Activated B cell treated with CpG ODN at 0.5 μM for 24 hours (primary cell): ENCODE measurements at regions not wholly inside any gene's neighbourhood (a gene's known extent, or its start where the extent isn't known, plus 50 kb on each side); places are given as distances from the start of the nearest gene placed in this dataset.

Source experiments
- ATAC-seq: fragments of 200-7000 bp; cut with Tn5 transposase; one replicate; pipeline ENCODE4 v1.10.0; 2021; ENCODE audit warnings: low read depth, mild to moderate bottlenecking, moderate library complexity
- CTCF ChIA-PET: fragments of 350-600 bp; sonication (Branson Sonifier 250); formaldehyde crosslinking; loops from one replicate; lab custom pipeline; 2021; ENCODE audit warnings: antibody characterized with exemption; lab: Charles Lee
- POLR2A ChIA-PET: fragments of 350-600 bp; sonication (Branson Sonifier 250); formaldehyde crosslinking; loops from one replicate; lab custom pipeline; 2021; ENCODE audit warnings: antibody characterized with exemption; lab: Charles Lee
- DNase-seq: peaks from one replicate; pipeline ENCODE4 v3.0.0; 2022
- H3K27ac Mint-ChIP-seq: one replicate; pipeline ENCODE4 v1.8.0; 2020; ENCODE audit warnings: mixed read lengths
- H3K27me3 Mint-ChIP-seq: one replicate; pipeline ENCODE4 v1.8.0; 2021; ENCODE audit warnings: mixed read lengths
- H3K36me3 Mint-ChIP-seq: one replicate; pipeline ENCODE4 v1.8.0; 2021; ENCODE audit warnings: low read depth, mixed read lengths
- H3K4me1 Mint-ChIP-seq: one replicate; pipeline ENCODE4 v1.8.0; 2021; ENCODE audit warnings: mixed read lengths
- H3K4me3 Mint-ChIP-seq: one replicate; pipeline ENCODE4 v1.8.0; 2020; ENCODE audit warnings: mild to moderate bottlenecking, mixed read lengths
- H3K9me3 Mint-ChIP-seq: one replicate; pipeline ENCODE4 v1.8.0; 2020; ENCODE audit warnings: mixed read lengths
- intact Hi-C: fragments of 100-400 bp; cut with micrococcal nuclease; formaldehyde crosslinking; loops from one replicate; pipeline ENCODE4 v1.15.1; 2024
- TF ChIP-seq, protein P1 (sequence below): fragments of 200-600 bp; IDR thresholded peaks from one replicate; pipeline ENCODE4 v1.8.0; 2022; ENCODE audit warnings: antibody characterized with exemption, mild to moderate bottlenecking

DNA sequence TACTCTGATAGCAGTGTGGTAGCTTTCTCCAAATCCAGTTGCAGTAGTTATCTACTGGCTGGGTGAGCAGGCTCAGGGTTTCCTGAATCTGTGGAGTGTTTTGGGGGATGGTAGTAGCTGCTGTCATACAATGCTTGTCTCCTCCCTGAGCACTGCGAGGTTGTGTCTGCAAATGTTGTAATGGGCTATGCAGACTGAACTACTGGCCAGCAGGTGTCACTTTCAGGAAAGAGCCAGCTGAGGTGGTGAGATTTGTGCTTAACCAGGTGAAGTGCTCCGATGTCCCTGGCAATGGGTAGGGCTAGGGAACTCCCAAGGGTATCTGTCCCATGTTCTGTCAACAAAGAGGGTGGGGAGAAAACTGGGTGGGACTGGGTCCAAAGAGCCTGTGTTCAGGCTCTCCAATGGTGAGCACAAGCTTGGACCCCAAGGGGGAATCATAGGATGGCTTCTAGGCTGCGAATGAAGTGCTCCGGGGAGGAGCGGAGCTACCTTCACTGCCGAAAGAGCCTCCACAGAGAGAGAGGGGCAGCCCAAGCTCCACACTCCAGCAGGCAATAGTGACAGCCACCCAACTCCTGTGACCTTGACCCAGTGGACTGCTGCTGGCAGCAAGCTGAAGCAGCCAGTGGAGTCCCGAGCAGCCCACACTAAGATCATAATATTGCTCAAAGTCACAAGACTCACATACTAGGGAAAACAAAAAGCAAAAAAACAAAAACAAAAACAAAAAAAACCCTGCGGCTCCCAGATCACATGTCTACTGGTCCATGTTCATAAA lies 1324.0 kb upstream of the USP15 start:
- no peak overlapping the region for H3K4me3 Mint-ChIP-seq
- H3K27me3 Mint-ChIP-seq, result no peaks in the 10 kb centered on the region
- H3K4me1 Mint-ChIP-seq, result no peaks in the 10 kb centered on the region
- peaks cover 19% of the 10 kb centered on the region for H3K9me3 Mint-ChIP-seq
- ChIA-PET POLR2A (no interaction called here), CTCF (no interaction called here)
- DNase-seq (no peak), ATAC-seq (no peak)
- no peak overlapping the region for H3K27ac Mint-ChIP-seq
- intact Hi-C loops, result no loop called here
- H3K36me3 Mint-ChIP-seq, result no peaks in the 10 kb centered on the region
- TF ChIP-seq, protein P1, sequence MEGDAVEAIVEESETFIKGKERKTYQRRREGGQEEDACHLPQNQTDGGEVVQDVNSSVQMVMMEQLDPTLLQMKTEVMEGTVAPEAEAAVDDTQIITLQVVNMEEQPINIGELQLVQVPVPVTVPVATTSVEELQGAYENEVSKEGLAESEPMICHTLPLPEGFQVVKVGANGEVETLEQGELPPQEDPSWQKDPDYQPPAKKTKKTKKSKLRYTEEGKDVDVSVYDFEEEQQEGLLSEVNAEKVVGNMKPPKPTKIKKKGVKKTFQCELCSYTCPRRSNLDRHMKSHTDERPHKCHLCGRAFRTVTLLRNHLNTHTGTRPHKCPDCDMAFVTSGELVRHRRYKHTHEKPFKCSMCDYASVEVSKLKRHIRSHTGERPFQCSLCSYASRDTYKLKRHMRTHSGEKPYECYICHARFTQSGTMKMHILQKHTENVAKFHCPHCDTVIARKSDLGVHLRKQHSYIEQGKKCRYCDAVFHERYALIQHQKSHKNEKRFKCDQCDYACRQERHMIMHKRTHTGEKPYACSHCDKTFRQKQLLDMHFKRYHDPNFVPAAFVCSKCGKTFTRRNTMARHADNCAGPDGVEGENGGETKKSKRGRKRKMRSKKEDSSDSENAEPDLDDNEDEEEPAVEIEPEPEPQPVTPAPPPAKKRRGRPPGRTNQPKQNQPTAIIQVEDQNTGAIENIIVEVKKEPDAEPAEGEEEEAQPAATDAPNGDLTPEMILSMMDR, result no peak

DNA sequence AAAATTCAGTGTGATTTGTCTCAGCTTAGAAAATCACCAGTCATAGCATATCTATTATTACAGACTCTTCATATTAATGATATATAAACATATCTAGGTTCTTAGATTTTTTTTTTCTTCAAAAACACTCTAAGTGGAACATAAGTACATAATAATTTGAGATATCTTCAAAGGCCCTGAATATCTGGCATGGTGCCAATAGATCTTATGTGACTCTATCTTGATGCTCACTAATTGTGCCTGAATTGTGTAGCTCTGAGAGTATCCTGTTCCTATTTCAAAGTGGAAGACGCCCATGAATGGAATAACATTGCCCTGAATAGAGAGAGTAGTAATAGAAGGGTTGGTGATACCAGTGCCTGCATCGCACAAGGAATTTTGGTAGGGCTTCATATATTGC lies 1312.7 kb upstream of the USP15 start:
- Mint-ChIP-seq H3K4me1 (no peaks in the 10 kb centered on the region), H3K27ac (no peak overlapping the region), H3K36me3 (no peaks in the 10 kb centered on the region), H3K27me3 (no peaks in the 10 kb centered on the region), H3K9me3 (peaks cover 3% of the 10 kb centered on the region), H3K4me3 (no peak overlapping the region)
- ChIA-PET POLR2A (no interaction called here), CTCF (no interaction called here)
- ATAC-seq (no peak), DNase-seq (no peak)
- TF ChIP-seq, protein P1, result no peak
- intact Hi-C loops, result no loop called here

DNA sequence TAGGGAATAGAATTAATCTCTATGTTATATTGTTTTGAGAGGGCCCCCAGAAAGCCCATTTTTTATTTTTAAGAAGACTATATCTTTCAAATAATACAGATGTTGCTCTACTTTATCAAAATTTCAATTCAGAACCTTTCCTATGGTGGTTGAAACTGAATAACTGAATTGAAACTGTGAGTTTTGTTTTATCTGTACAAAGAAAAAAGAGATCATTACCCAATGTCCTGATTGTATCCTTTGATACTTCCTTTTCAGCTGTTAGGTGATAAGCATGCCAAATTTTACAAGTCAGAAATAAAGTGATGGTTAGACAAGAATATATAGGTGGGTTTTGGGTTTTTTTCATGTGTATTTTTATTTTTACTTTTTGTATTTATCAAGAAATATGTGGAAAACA lies 1293.1 kb upstream of the USP15 start:
- H3K9me3 Mint-ChIP-seq, result peaks cover 13% of the 10 kb centered on the region
- ChIA-PET CTCF (no interaction called here), POLR2A (no interaction called here)
- H3K4me1 Mint-ChIP-seq, result no peaks in the 10 kb centered on the region
- TF ChIP-seq, protein P1, result no peak
- no peak overlapping the region for H3K27ac Mint-ChIP-seq
- no peak overlapping the region for H3K4me3 Mint-ChIP-seq
- no peaks in the 10 kb centered on the region for H3K36me3 Mint-ChIP-seq
- H3K27me3 Mint-ChIP-seq, result no peaks in the 10 kb centered on the region
- no peak for DNase-seq
- intact Hi-C loops, result no loop called here
- ATAC-seq, result no peak

DNA sequence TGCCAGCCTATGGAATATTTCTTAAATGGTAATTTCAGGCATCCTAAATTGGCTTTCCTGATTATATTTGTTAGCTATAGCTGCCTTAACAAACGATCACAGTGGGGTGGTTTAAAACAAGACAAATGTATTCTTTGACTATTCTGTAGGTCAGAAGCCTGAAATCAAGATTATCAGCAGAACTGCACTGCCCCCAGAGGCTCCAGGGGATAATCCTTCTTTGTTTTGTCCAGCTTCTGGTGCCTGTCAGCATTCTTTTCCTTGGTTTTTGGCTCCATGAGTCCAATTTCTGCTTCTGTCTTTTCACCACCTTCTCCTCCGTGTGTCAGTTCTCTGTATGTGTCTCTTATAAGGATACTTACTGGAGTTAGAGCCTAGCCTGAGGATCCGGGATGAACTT lies 1282.2 kb upstream of the USP15 start:
- ATAC-seq (no peak), DNase-seq (no peak)
- intact Hi-C loops, result no loop called here
- Mint-ChIP-seq H3K27ac (no peak overlapping the region), H3K4me1 (no peaks in the 10 kb centered on the region), H3K9me3 (peaks cover 5% of the 10 kb centered on the region), H3K27me3 (no peaks in the 10 kb centered on the region), H3K36me3 (no peaks in the 10 kb centered on the region), H3K4me3 (no peak overlapping the region)
- CTCF ChIA-PET, result no interaction called here
- TF ChIP-seq, protein P1, result no peak
- POLR2A ChIA-PET, result no interaction called here

DNA sequence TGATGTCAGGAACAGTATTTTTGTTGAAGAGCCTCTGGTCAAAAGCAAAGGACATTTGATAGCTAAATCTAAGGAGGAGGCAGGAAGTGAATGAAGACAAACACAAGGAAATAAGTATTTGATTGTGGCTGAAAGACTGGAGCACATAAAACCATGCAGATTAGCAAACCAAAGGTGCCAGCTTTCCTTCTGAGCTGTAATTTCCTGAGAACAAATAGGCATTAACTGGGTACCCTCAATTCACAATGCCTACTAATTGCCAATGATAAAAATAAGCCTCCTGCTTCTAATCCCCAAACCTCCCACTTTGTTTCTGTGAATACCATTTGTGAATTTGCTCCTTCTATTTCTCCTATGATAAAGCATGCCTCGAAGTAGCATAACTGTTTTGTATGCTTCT lies 1279.6 kb upstream of the USP15 start:
- intact Hi-C loops, result no loop called here
- ChIA-PET CTCF (no interaction called here), POLR2A (no interaction called here)
- Mint-ChIP-seq H3K27ac (no peak overlapping the region), H3K4me1 (no peaks in the 10 kb centered on the region), H3K27me3 (no peaks in the 10 kb centered on the region), H3K9me3 (peaks cover 11% of the 10 kb centered on the region), H3K36me3 (no peaks in the 10 kb centered on the region), H3K4me3 (no peak overlapping the region)
- ATAC-seq (no peak), DNase-seq (no peak)
- TF ChIP-seq, protein P1, result no peak
